Kidney epithelial cell (primary cell): ENCODE measurements at regions not wholly inside any gene's neighbourhood (a gene's known extent, or its start where the extent isn't known, plus 50 kb on each side); places are given as distances from the start of the nearest gene placed in this dataset.

Source experiments
- DNase-seq: peaks from one replicate; pipeline ENCODE4 v3.0.0-alpha.2; 2010; ENCODE audit warnings: low read depth
- H3K27me3 ChIP-seq: 2 replicates; pipeline ENCODE4 v1.6.0; 2011; ENCODE audit warnings: low read length; ENCODE audit not compliant: control insufficient read depth, insufficient read depth
- H3K36me3 ChIP-seq: 2 replicates; pipeline ENCODE4 v1.5.1; 2011; ENCODE audit warnings: low read length; ENCODE audit not compliant: control insufficient read depth, insufficient read depth
- H3K4me3 ChIP-seq: 2 replicates; pipeline ENCODE4 v1.5.1; 2011; ENCODE audit warnings: low read depth, mild to moderate bottlenecking, control low read depth, low read length
- TF ChIP-seq, protein P1 (sequence below): IDR thresholded peaks from 2 replicates; pipeline ENCODE4 v1.5.1; 2011; ENCODE audit warnings: mild to moderate bottlenecking, moderate library complexity, low read length, control low read depth, inconsistent platforms; ENCODE audit not compliant: insufficient read depth, poor library complexity, severe bottlenecking

DNA sequence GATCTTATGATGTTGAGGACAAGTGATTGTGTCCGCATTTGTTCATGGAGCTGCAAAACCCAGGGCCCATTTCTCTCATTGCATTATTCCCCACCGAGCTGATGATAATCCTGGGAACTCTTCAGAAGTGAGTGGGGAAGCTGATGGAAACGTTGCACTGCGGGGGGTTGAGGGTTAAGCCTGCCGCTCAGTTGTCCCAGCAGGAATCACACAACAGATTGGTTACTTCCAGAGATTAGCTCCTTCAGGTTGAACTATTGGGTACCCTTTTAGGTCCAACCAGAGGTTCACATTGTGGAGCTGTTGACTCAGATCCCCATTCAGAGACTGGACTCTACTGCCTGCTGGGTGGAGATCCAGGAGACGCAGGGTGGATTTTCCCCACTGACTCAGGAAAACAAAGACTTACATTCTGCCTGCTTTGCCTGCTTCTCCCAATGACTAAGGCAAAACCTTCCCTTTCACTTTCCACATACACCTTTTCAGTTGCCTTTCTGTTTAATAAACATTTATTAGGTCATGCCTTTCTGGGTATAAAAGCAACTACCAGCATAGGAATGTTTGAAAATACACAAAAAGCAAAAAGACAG lies 286.4 kb downstream of the TXNL1 start:
- no peak overlapping the region for H3K4me3 ChIP-seq
- H3K36me3 ChIP-seq, result no peaks in the 10 kb centered on the region
- no peaks in the 10 kb centered on the region for H3K27me3 ChIP-seq
- no peak for DNase-seq
- TF ChIP-seq, protein P1, sequence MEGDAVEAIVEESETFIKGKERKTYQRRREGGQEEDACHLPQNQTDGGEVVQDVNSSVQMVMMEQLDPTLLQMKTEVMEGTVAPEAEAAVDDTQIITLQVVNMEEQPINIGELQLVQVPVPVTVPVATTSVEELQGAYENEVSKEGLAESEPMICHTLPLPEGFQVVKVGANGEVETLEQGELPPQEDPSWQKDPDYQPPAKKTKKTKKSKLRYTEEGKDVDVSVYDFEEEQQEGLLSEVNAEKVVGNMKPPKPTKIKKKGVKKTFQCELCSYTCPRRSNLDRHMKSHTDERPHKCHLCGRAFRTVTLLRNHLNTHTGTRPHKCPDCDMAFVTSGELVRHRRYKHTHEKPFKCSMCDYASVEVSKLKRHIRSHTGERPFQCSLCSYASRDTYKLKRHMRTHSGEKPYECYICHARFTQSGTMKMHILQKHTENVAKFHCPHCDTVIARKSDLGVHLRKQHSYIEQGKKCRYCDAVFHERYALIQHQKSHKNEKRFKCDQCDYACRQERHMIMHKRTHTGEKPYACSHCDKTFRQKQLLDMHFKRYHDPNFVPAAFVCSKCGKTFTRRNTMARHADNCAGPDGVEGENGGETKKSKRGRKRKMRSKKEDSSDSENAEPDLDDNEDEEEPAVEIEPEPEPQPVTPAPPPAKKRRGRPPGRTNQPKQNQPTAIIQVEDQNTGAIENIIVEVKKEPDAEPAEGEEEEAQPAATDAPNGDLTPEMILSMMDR, result no peak

DNA sequence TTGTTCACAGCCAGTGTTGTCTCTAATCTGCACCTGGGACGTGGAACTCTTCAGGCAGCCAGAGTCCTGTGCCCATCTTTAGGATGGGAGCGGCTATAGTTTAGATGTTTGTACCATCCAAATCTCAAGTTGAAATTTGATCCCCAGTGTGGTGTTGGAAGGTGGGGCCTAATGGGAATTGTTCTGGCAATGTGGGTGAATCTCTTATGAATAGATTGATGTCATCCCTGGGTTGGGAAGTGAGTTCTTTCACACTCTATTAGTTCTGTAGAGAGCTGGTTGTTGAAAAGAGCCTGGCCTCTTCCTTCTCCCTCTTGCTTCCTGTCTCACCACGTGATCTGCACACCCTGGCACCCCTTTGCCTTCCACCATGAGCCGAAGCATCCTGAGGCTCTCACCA lies 300.9 kb downstream of the TXNL1 start:
- Histone ChIP-seq H3K36me3 (no peaks in the 10 kb centered on the region), H3K27me3 (no peaks in the 10 kb centered on the region), H3K4me3 (no peak overlapping the region)
- DNase-seq, result no peak
- TF ChIP-seq, protein P1, result no peak

DNA sequence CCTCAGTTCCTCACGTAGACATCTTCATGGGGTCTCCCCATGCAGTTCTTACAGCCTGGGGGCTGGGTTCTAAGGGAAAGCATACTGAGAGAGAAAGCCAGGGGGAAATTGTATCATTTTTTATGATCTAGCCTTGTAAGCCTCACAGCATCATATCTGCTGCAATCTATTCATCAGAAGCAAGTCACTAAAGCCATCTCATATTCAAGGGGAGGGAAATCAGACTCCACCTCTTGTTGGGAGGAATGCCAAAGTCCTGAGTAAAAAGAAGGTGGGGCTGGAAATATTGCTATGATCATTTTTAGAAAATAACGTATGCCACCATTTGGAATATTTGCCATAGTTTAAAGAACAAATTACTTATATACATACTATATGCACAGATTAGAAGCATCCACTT lies 304.6 kb downstream of the TXNL1 start:
- Histone ChIP-seq H3K27me3 (no peaks in the 10 kb centered on the region), H3K4me3 (no peak overlapping the region), H3K36me3 (no peaks in the 10 kb centered on the region)
- TF ChIP-seq, protein P1, result no peak
- no peak for DNase-seq

DNA sequence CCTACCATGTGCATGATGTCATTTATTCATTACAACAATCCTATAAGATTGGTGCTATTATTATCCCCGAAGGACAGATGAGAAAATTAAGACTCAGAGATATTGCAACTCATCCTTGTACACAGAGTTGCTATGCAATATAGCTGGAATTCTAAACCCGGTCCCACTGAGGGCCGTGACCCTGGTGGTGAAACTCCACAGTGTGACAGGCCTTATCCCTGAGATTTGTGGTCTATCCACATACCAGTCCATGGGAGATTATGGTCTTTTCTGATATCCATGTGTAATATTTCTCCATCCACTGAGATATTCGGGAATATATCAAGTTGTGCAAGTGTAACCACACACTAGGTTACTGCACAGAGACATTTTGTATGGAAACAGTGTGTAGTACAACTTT lies 305.2 kb downstream of the TXNL1 start:
- Histone ChIP-seq H3K36me3 (no peaks in the 10 kb centered on the region), H3K27me3 (no peaks in the 10 kb centered on the region), H3K4me3 (no peak overlapping the region)
- TF ChIP-seq, protein P1, result no peak
- no peak for DNase-seq

DNA sequence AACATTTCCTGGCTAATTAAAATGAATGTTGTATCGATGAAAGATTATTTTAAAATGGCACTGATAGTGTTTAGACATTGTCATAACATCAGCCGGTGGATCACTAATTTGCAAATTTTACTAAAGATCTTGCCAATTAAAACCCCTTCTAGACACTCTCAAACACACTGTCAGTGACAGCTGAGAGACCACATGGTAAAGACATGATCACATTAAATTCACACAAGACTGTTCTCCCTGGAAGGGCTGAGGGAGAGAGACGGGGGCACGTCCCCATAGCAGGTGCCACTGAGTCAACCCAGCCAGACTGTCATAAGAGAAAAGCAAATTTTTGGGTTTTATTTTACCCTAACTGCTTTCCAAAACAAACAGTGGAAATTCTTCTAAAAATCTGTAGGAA lies 306.0 kb downstream of the TXNL1 start:
- no peak for DNase-seq
- Histone ChIP-seq H3K36me3 (no peaks in the 10 kb centered on the region), H3K4me3 (no peak overlapping the region), H3K27me3 (no peaks in the 10 kb centered on the region)
- TF ChIP-seq, protein P1, result no peak

DNA sequence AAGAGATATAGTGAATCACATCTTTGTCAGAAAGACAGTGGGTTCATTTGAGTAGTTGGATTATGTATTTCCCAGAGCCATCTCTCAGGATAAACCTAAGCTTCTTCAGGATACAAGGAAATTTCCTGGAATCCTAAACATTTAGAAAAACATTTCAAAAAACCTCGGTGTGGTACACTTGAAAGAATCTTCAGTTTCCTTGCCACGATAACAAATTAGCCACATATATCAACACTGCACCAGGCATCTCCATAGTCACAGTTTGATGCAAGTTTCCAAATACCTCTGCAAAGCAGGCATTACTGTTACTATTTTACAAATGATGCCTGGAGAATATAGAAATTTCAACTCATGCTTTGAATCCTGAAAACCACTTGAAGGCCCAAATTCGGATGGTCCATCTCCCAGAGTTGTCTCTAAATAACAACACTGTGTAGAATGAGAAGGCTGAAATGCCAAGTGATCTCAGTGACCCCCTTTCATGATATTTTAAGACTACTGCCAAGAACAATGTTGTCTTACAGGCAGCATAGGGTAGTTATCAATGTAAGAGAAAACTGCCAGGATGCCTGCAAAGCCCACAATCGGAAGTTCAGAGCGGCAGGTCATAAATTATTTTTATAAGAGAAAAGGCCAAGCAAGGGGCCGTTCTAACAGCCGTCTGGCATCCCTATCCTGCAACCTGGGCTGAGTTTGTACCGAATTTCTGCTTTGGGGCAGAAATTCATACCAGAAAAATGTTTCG lies 307.9 kb downstream of the TXNL1 start:
- no peak overlapping the region for H3K4me3 ChIP-seq
- DNase-seq, result no peak
- H3K36me3 ChIP-seq, result no peaks in the 10 kb centered on the region
- no peaks in the 10 kb centered on the region for H3K27me3 ChIP-seq
- TF ChIP-seq, protein P1, result no peak
